Right atrium auricular region (tissue), 2 donors: ENCODE measurements at regions not wholly inside any gene's neighbourhood (a gene's known extent, or its start where the extent isn't known, plus 50 kb on each side); places are given as distances from the start of the nearest gene placed in this dataset.

Experiments
- DNase-seq: peaks from one replicate; pipeline ENCODE4 v3.0.0-alpha.2; 2019; ENCODE audit warnings: low spot score
- H3K27ac ChIP-seq, 2 donors: fragments of 200-600 bp; sonication (generic); 1 replicate in 1 of 2; 2 replicates in 1 of 2; pipeline ENCODE4 v1.5.1; 2016 to 2019
- H3K27me3 ChIP-seq, 2 donors: fragments of 200-600 bp; sonication (generic); one replicate each; pipeline versions ENCODE4 v1.5.1 to v1.6.0; 2017 to 2019
- H3K36me3 ChIP-seq: fragments of 200-600 bp; sonication (generic); one replicate; pipeline ENCODE4 v1.5.1; 2016
- H3K4me1 ChIP-seq, 2 donors: fragments of 200-600 bp; sonication (generic); one replicate each; pipeline versions ENCODE4 v1.5.1 to v1.6.0; 2017 to 2019
- H3K4me3 ChIP-seq, 2 donors: fragments of 200-600 bp; sonication (generic); 1 replicate in 1 of 2; 2 replicates in 1 of 2; pipeline ENCODE4 v1.5.1; 2017 to 2019; ENCODE audit warnings: mild to moderate bottlenecking in 1 of 2, moderate library complexity in 1 of 2
- H3K9me3 ChIP-seq, 2 donors: fragments of 200-600 bp; sonication (generic); one replicate each; pipeline ENCODE4 v1.5.1; 2019
- TF ChIP-seq, protein P1 (sequence below), 2 donors: fragments of 200-600 bp; sonication (generic); IDR thresholded peaks; one replicate each; pipeline ENCODE4 v1.5.1; 2019; ENCODE audit warnings: antibody characterized with exemption in 2 of 2

DNA sequence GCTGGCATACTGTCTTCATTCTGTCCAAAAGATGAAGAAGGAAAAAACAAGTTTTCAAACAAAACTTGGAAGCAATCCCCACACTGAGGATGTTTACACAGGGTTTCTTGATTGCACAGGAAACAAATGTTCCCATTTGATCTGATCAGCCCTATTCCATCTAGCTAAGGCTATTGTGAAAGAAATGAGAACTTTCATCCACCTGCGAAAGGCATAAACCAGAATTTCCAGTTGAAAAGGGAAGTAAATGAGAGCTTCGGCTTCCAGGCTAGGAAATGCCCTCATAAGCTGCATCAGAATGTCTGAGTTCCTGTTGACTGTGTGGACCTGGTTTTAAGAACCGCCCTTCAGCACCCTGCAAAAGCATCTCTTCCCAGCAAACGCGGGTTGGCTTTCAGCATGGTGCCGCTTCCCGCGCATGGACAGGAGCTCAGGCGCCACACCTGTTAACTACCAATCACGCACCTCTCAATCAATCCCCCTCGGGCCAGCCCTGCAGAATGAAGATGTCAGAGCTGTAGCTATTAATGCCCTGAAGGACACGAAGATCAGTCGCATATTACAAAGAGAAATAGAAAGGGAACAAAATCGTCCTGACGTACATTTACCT is 850.4 kb downstream of the GALR1 start:
- H3K27ac ChIP-seq = no peak overlapping the region
- peaks cover 0 to 2% of the 10 kb centered on the region in 2 donors for H3K9me3 ChIP-seq
- no peak for DNase-seq
- no peaks in the 10 kb centered on the region for H3K4me1 ChIP-seq
- no peak overlapping the region for H3K4me3 ChIP-seq
- no peaks in the 10 kb centered on the region for H3K36me3 ChIP-seq
- H3K27me3 ChIP-seq = no peaks in the 10 kb centered on the region
- TF ChIP-seq, protein P1, sequence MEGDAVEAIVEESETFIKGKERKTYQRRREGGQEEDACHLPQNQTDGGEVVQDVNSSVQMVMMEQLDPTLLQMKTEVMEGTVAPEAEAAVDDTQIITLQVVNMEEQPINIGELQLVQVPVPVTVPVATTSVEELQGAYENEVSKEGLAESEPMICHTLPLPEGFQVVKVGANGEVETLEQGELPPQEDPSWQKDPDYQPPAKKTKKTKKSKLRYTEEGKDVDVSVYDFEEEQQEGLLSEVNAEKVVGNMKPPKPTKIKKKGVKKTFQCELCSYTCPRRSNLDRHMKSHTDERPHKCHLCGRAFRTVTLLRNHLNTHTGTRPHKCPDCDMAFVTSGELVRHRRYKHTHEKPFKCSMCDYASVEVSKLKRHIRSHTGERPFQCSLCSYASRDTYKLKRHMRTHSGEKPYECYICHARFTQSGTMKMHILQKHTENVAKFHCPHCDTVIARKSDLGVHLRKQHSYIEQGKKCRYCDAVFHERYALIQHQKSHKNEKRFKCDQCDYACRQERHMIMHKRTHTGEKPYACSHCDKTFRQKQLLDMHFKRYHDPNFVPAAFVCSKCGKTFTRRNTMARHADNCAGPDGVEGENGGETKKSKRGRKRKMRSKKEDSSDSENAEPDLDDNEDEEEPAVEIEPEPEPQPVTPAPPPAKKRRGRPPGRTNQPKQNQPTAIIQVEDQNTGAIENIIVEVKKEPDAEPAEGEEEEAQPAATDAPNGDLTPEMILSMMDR (IDR thresholded peaks at IDR 0.05) = no peak

DNA sequence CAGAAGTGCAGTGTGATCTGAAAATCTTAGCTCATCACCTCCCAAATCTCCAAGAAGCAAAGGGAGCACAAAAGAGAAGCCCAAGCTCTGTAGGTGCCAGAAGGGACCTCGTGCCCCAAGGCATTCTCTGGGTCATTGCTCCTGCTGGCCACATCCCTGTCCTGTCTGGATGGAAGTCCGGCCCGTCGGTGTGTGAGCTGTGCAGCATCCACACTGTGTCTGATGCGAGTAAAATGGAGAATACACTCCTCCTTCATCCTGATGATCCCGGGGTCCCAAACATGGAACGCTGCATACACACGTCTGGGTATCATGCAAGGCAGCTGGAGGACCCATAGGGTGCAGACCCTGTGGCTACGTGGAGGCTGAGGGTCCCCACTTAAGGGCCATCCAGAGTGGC is 851.4 kb downstream of the GALR1 start:
- H3K4me1 ChIP-seq = no peaks in the 10 kb centered on the region

DNA sequence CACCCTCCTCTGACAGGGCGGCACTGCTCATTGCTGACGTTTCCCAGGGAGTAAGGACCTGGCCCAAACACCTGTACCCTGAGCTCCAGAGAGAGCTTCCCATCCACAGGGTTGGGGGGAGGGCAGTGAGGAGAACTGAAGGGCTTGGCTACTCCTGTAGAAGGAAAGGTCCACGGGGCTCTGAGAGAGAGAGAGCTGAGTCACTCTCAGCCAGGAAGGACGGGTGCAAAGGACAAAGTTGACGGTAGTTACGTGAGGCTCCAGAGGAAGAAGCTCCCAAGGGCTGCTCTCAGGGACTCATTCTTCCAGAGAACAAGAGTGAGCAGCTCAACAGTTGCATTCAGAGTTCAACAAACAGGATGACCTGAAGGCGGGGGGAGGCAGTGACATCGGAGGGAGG is 852.5 kb downstream of the GALR1 start:
- H3K4me3 ChIP-seq = no peak overlapping the region
- H3K36me3 ChIP-seq = no peaks in the 10 kb centered on the region
- DNase-seq = no peak
- no peaks in the 10 kb centered on the region for H3K4me1 ChIP-seq
- no peaks in the 10 kb centered on the region for H3K27me3 ChIP-seq
- H3K9me3 ChIP-seq = peaks cover 0 to 2% of the 10 kb centered on the region in 2 donors
- no peak overlapping the region for H3K27ac ChIP-seq
- TF ChIP-seq, protein P1 (IDR thresholded peaks at IDR 0.05) = no peak

More for the DNA sequence above, 851.4 kb downstream of the GALR1 start:
- H3K4me3 ChIP-seq = no peak overlapping the region
- no peaks in the 10 kb centered on the region for H3K27me3 ChIP-seq
- peaks cover 0 to 2% of the 10 kb centered on the region in 2 donors for H3K9me3 ChIP-seq
- no peak for DNase-seq
- H3K36me3 ChIP-seq = no peaks in the 10 kb centered on the region
- H3K27ac ChIP-seq = no peak overlapping the region
- TF ChIP-seq, protein P1 (IDR thresholded peaks at IDR 0.05) = no peak

DNA sequence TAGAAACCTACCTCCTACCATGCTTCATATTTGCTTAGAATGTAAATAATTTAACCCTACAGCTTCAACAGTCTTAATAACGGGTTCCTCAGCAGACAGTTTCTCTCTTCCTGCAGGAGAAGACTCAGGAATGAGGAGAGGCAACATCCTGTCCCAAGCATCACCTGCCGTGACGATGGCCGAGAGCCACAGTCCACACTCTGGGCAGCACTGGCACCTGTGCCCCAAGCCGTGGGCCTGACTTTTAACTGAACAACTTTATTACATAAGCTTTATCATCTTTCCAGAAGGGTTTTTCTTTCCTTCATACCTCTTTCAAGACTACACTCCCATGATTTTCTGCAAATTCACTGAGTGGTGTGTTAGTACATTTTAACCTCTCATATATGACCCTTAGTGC is 856.0 kb downstream of the GALR1 start:
- Histone ChIP-seq H3K4me1 (no peaks in the 10 kb centered on the region), H3K4me3 (no peak overlapping the region), H3K9me3 (peaks cover 0 to 2% of the 10 kb centered on the region in 2 donors), H3K27me3 (no peaks in the 10 kb centered on the region), H3K36me3 (no peaks in the 10 kb centered on the region), H3K27ac (no peak overlapping the region)
- TF ChIP-seq, protein P1 (IDR thresholded peaks at IDR 0.05) = no peak
- no peak for DNase-seq

DNA sequence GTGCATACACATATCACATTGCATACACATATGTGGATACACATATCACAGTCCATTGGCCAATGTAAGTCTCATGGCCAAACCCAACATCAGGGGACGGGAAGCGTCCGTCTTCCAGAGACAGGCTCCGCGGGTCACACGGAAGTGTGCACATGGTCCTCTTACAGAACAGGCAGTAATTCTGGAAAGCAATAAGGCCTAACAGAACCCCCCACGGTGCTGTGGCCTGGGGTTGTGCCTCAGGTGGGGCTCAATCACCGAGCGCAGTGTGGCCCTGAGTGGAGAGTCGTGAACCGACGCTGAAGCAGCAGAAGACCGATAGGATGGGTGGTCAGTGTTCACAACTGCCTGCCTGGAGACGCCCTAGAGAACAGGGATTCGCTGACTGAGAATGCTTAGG is 857.3 kb downstream of the GALR1 start:
- TF ChIP-seq, protein P1 (IDR thresholded peaks at IDR 0.05) = no peak
- peaks cover 0 to 2% of the 10 kb centered on the region in 2 donors for H3K9me3 ChIP-seq
- no peak overlapping the region for H3K4me3 ChIP-seq
- DNase-seq = no peak
- no peaks in the 10 kb centered on the region for H3K36me3 ChIP-seq
- H3K4me1 ChIP-seq = no peaks in the 10 kb centered on the region
- H3K27ac ChIP-seq = no peak overlapping the region
- no peaks in the 10 kb centered on the region for H3K27me3 ChIP-seq

DNA sequence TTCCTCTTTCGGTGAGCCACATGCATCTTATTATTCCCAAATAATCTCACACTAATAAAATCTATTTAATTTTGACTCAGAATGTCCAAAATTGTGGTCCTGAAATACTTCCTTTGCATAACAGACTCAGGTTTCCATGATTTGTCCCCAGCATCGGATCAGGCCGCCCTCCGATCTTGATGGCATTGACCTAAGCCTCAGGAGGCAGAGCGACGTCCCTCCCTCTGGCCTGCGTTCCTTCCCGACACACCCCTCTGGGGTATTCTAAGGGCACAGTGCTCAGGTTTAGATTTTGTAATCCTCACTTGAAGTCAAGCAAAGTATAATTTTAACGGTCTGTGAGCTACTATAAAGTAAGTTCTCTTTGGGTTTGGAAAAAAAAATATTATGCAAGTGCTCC is 857.7 kb downstream of the GALR1 start:
- DNase-seq = peak; percentile 43
- Histone ChIP-seq H3K27me3 (no peaks in the 10 kb centered on the region), H3K4me3 (no peak overlapping the region), H3K4me1 (no peaks in the 10 kb centered on the region), H3K36me3 (no peaks in the 10 kb centered on the region), H3K27ac (no peak overlapping the region), H3K9me3 (peaks cover 0 to 2% of the 10 kb centered on the region in 2 donors)
- TF ChIP-seq, protein P1 (IDR thresholded peaks at IDR 0.05) = no peak
